ENCODE measurements at regions not wholly inside any gene's neighbourhood (a gene's known extent, or its start where the extent isn't known, plus 50 kb on each side); places are given as distances from the start of the nearest gene placed in this dataset.

GRCh38 chr12:126067626-126068329, 1002.5 kb downstream of the AACS start:
- TF ChIP-seq EGR1 (IDR thresholded peaks at IDR 0.05) = no peak
- no peak for TF ChIP-seq CEBPB (IDR thresholded peaks at IDR 0.05)
- no peak for TF ChIP-seq USF1 (IDR thresholded peaks at IDR 0.05)
- TF ChIP-seq REST (IDR thresholded peaks at IDR 0.05; ENCODE audit: low read depth) = no peak
- no peak for TF ChIP-seq MAX (IDR thresholded peaks at IDR 0.05)
- no peak for TF ChIP-seq FOXM1 (IDR thresholded peaks at IDR 0.05; ENCODE audit: borderline replicate concordance, low read depth)
- no peak for TF ChIP-seq YY1 (IDR thresholded peaks at IDR 0.05; ENCODE audit: low read depth)
- TF ChIP-seq EP300 (IDR thresholded peaks at IDR 0.05; ENCODE audit: borderline replicate concordance) = no peak
- TF ChIP-seq RAD21 (IDR thresholded peaks at IDR 0.05; ENCODE audit: low read depth) = no peak
- TF ChIP-seq CREB1 (IDR thresholded peaks at IDR 0.05; ENCODE audit: low read depth) = no peak
- no peak for TF ChIP-seq TAF1 (IDR thresholded peaks at IDR 0.05; ENCODE audit: low read depth)
- TF ChIP-seq TCF12 (IDR thresholded peaks at IDR 0.05; ENCODE audit: low read depth) = no peak
- no peak for TF ChIP-seq ZBTB7A (IDR thresholded peaks at IDR 0.05; ENCODE audit: low read depth)
